Neural cell (in vitro differentiated cells): ENCODE measurements at regions not wholly inside any gene's neighbourhood (a gene's known extent, or its start where the extent isn't known, plus 50 kb on each side); places are given as distances from the start of the nearest gene placed in this dataset.
"Not testable (repeated sequence)": the region's sequence is repeated elsewhere in the genome, so short reads cannot be mapped to it uniquely, and the experiment has no call there.

ENCODE experiments used
- H2AFZ ChIP-seq: fragments of 200-600, 300-800 bp; sonication (generic), shearing (Covaris generic); 2 replicates; pipeline ENCODE4 v1.6.0; 2014; ENCODE audit warnings: low read depth, mild to moderate bottlenecking, antibody characterized with exemption, low read length, moderate library complexity
- H3F3A ChIP-seq: fragments of 200-600 bp; shearing (Covaris generic); 2 replicates; pipeline ENCODE4 v1.6.1; 2016; ENCODE audit warnings: mild to moderate bottlenecking, moderate library complexity, mixed read lengths, antibody characterized with exemption, low read length; ENCODE audit not compliant: insufficient read depth, poor library complexity, severe bottlenecking
- H3K27ac ChIP-seq: fragments of 200-600, 300-800 bp; sonication (generic), shearing (Covaris generic); 2 replicates; pipeline ENCODE4 v1.5.1; 2014; ENCODE audit warnings: mild to moderate bottlenecking, low read length, moderate library complexity
- H3K27me3 ChIP-seq: fragments of 300-800, 200-600 bp; sonication (generic), shearing (Covaris generic); 2 replicates; pipeline ENCODE4 v1.6.0; 2014; ENCODE audit warnings: mild to moderate bottlenecking, low read depth, low read length, moderate library complexity; ENCODE audit not compliant: insufficient read depth
- H3K36me3 ChIP-seq: fragments of 300-800, 200-600 bp; sonication (generic), shearing (Covaris generic); 2 replicates; pipeline ENCODE4 v1.5.1; 2014; ENCODE audit warnings: mild to moderate bottlenecking, antibody characterized with exemption, low read length, moderate library complexity; ENCODE audit not compliant: insufficient read depth
- H3K4me2 ChIP-seq: fragments of 300-800, 200-600 bp; sonication (generic), shearing (Covaris generic); 2 replicates; pipeline ENCODE4 v1.6.0; 2014; ENCODE audit warnings: mild to moderate bottlenecking, low read length
- H3K4me3 ChIP-seq: fragments of 300-800, 200-600 bp; sonication (generic), shearing (Covaris generic); 2 replicates; pipeline ENCODE4 v1.5.1; 2014; ENCODE audit warnings: mild to moderate bottlenecking, low read length, moderate library complexity
- H3K79me2 ChIP-seq: fragments of 200-600 bp; shearing (Covaris generic); replicated peaks from 2 replicates; pipeline ENCODE4 v1.6.0; 2014; ENCODE audit warnings: mild to moderate bottlenecking, low read length, moderate library complexity; ENCODE audit not compliant: insufficient read depth
- H3K9ac ChIP-seq: fragments of 300-800, 200-600 bp; sonication (generic), shearing (Covaris generic); 2 replicates; pipeline ENCODE4 v1.6.1; 2016; ENCODE audit warnings: mild to moderate bottlenecking, low read length, mixed read lengths
- H3K9me2 ChIP-seq: fragments of 200-600 bp; shearing (Covaris generic); 2 replicates; pipeline ENCODE4 v1.6.1; 2016; ENCODE audit warnings: mild to moderate bottlenecking, low read length, mixed read lengths; ENCODE audit not compliant: insufficient read depth
- H3K9me3 ChIP-seq: fragments of 200-600, 300-800 bp; sonication (generic), shearing (Covaris generic); 2 replicates; pipeline ENCODE4 v1.6.1; 2016; ENCODE audit warnings: mild to moderate bottlenecking, mixed run types, low read length, moderate library complexity, mixed read lengths
- H4K20me1 ChIP-seq: fragments of 200-600 bp; shearing (Covaris generic); 2 replicates; pipeline ENCODE4 v1.6.1; 2016; ENCODE audit warnings: mild to moderate bottlenecking, mixed run types; ENCODE audit not compliant: insufficient read depth
- CTCF ChIP-seq: fragments of 450-650 bp; IDR thresholded peaks from 2 replicates; pipeline ENCODE4 v1.5.1; 2014; ENCODE audit warnings: antibody characterized with exemption, mild to moderate bottlenecking, moderate library complexity; ENCODE audit not compliant: poor library complexity, severe bottlenecking
- EP300 ChIP-seq: fragments of 450-650 bp; conservative IDR thresholded peaks from 2 replicates; pipeline ENCODE4 v1.6.1; 2014; ENCODE audit warnings: antibody characterized with exemption, mild to moderate bottlenecking, moderate library complexity; ENCODE audit not compliant: poor library complexity, severe bottlenecking
- EZH2 ChIP-seq: fragments of 200-600, 300-800 bp; shearing (Covaris generic), sonication (generic); IDR thresholded peaks from 2 replicates; pipeline ENCODE4 v1.6.1; 2014; ENCODE audit warnings: antibody characterized with exemption, low read length, borderline replicate concordance, mild to moderate bottlenecking; ENCODE audit not compliant: insufficient read depth, poor library complexity, severe bottlenecking
- MXI1 ChIP-seq: fragments of 450-650 bp; conservative IDR thresholded peaks from 2 replicates; pipeline ENCODE4 v1.6.1; 2014; ENCODE audit warnings: antibody characterized with exemption, mild to moderate bottlenecking; ENCODE audit not compliant: poor library complexity, severe bottlenecking
- POLR2AphosphoS5 ChIP-seq: IDR thresholded peaks from 2 replicates; pipeline ENCODE4 v1.6.1; 2012
- RAD21 ChIP-seq: fragments of 450-650 bp; conservative IDR thresholded peaks from 2 replicates; pipeline ENCODE4 v1.6.1; 2014; ENCODE audit warnings: antibody characterized with exemption, mild to moderate bottlenecking, moderate library complexity
- REST ChIP-seq: IDR thresholded peaks from 2 replicates; pipeline ENCODE4 v1.6.1; 2012; ENCODE audit warnings: borderline replicate concordance
- SMC3 ChIP-seq: fragments of 450-650 bp; conservative IDR thresholded peaks from 2 replicates; pipeline ENCODE4 v1.6.1; 2014; ENCODE audit warnings: antibody characterized with exemption, mild to moderate bottlenecking, moderate library complexity; ENCODE audit not compliant: poor library complexity
- TAF1 ChIP-seq: IDR thresholded peaks from 2 replicates; pipeline ENCODE4 v1.6.1; 2012; ENCODE audit warnings: low read depth

- Histone ChIP-seq H4K20me1 (no peaks in the 10 kb centered on the region), H3K9me3 (no peaks in the 10 kb centered on the region), H3K4me2 (no peak overlapping the region), H3K9ac (no peak overlapping the region), H3K36me3 (no peaks in the 10 kb centered on the region), H3K9me2 (no peaks in the 10 kb centered on the region), H3K27ac (no peak overlapping the region), H3K79me2 (no peaks in the 10 kb centered on the region), H3F3A (no peaks in the 10 kb centered on the region), H3K4me3 (no peak overlapping the region), H3K27me3 (no peaks in the 10 kb centered on the region), H2AFZ (no peak overlapping the region)
- TF ChIP-seq SMC3 (no peak), EZH2 (no peak), RAD21 (no peak), TAF1 (no peak), CTCF (no peak), EP300 (no peak), REST (no peak), MXI1 (no peak), POLR2AphosphoS5 (no peak)
These were observed 515.3 kb downstream of the GRIN2A start for GRCh38 chr16:9666834-9667480.

- Histone ChIP-seq H3K9me2 (no peaks in the 10 kb centered on the region), H3K4me2 (no peak overlapping the region), H3K27ac (no peak overlapping the region), H3K79me2 (no peaks in the 10 kb centered on the region), H3K9me3 (no peaks in the 10 kb centered on the region), H3K27me3 (no peaks in the 10 kb centered on the region), H2AFZ (no peak overlapping the region), H3K4me3 (no peak overlapping the region), H3K9ac (no peak overlapping the region), H3K36me3 (no peaks in the 10 kb centered on the region), H3F3A (no peaks in the 10 kb centered on the region), H4K20me1 (no peaks in the 10 kb centered on the region)
- TF ChIP-seq POLR2AphosphoS5 (no peak), CTCF (no peak), REST (no peak), EP300 (no peak), SMC3 (no peak), RAD21 (no peak), EZH2 (no peak), MXI1 (no peak), TAF1 (no peak)
These were observed 512.2 kb downstream of the GRIN2A start for GRCh38 chr16:9670033-9670432.

GRCh38 chr16:9670616-9671015, 511.6 kb downstream of the GRIN2A start:
- H3K4me2 ChIP-seq, H3F3A ChIP-seq, H3K27me3 ChIP-seq, H3K9ac ChIP-seq, H2AFZ ChIP-seq, H3K27ac ChIP-seq, H3K9me2 ChIP-seq, H3K4me3 ChIP-seq, H3K9me3 ChIP-seq, H3K36me3 ChIP-seq, H3K79me2 ChIP-seq, H4K20me1 ChIP-seq: not testable (repeated sequence)
